Left kidney (tissue), 1 donor: ENCODE measurements at regions not wholly inside any gene's neighbourhood (a gene's known extent, or its start where the extent isn't known, plus 50 kb on each side); places are given as distances from the start of the nearest gene placed in this dataset.

ENCODE experiments used
- DNase-seq: peaks from one replicate; pipeline ENCODE4 v3.0.0-alpha.2; 2013

DNA sequence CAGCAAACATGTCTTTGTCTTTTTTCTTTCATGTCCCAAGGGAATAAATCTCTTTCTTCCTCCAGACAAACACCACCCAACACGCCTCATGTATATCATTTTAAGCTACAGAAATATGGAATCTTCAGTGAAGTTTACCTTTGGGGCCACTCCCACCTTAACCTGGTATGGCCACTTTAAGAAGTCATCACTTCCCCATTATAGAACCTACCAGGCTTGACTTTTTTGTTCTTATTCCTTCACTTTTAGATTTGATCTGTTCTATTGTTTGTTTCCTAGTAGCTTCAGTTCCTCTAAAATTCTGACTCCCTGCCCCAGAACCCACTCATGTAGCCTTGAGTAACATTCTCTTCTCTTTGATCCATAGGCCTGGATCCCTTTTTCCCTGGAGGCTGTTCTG is 226.3 kb downstream of the HLX start:
- DNase-seq = no peak

DNA sequence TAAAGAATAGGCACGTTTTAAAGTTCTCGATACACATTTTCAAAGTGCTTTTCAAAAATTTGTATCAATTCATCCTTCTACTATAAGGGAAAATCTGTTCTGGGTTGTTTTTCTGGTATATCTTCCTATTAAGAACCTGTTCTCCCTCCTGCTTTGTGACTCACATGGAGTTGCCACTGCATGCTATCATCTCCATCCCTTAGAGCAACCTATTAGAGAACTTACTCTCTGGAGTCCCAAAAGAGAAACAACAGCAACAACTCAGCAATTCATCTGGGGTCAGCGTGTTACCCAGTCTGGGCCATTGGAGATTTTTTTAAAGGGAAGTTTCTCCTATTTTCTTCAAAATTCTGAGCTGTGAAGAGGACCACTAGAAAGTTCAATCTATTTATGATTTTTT is 227.4 kb downstream of the HLX start:
- DNase-seq = no peak

DNA sequence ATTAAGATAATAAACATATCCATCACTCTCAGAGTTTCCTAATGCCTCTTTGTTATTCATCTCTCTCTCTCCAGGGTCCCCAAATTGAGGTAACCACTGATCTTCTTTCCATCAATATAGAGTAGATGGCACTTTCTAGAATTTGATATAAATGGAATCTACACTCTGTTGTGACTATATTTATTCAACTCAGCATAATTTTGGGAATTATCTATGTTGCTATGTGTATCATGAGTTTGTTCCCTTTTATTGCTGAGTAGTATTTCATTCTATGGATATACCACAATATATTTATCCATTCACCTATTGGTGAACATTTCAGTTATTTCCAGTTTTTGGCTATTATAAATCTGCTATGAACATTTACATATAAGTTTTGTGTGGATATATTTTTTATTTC is 230.7 kb downstream of the HLX start:
- no peak for DNase-seq

DNA sequence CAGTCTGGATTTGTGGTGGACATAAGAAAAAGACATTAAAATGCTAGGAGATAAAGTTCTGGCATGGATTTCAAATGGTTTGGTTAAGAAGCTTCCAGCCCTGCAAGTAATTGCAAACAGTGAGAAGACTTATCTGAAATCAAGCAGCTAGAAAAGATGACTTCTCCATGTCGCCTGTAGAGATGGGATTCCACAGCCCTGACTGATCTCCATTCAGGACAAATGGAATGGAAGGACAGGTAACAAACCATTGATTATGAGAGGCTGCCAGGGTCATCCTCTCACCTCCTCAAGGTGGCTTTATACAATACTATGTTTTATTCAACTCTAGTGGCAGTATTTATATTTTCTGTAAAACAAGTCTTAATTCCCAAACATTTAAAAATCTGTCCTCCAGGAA is 237.9 kb downstream of the HLX start:
- DNase-seq = no peak

DNA sequence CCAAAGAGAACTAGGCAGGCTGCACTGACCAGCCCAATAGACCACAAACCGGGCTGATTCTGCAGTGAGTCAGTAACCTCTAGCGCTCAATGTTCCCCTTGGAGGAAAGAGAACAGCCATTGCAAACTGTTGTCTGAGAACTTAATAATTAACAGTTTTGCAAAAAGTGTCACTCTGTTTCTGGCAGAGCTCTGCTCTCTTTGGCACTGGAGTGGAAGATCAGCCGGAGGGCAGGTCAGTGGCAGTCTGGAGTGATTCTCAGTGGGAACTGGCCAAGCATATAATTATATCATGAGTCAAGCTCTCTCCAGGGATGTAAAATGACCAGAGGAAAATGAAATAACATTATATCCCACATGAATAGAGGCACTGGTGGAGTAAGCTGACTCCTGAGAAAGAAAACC is 238.3 kb downstream of the HLX start:
- DNase-seq = no peak

DNA sequence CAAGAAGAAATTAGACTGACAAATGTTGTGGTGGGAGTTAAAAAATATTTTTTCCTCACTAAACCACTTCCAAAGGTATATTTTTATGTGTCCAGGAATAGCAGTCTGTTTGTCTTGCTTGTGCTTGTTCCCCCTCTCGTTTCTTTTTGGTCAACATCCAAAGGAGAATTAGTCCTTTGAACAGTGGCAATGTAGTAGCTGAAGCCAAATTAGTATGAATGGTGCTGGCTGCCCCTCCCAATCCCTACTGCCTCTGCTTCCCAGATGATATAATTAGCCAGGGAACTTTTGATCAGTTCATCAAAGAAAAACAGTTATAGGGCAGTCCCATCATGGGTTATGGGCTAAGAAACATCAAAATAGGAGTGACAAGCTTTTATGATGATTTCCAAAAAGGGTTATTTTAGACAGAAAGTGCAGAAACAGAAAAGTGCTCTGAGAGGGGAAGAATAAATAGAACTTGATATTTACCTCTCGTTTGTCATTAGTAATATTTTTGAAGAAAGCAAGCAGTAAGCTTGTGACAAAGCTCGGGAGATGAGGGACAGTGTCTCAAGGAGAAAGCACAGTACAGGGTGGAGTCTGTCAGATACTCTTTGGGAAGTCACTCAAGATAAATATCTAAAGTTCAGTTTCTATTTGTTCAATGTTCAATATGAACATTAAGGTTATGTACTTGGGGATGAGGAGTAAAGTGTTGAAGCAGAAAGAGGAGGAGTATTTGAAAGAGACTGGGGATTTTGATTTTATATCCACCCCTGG is 239.1 kb downstream of the HLX start:
- DNase-seq = no peak

DNA sequence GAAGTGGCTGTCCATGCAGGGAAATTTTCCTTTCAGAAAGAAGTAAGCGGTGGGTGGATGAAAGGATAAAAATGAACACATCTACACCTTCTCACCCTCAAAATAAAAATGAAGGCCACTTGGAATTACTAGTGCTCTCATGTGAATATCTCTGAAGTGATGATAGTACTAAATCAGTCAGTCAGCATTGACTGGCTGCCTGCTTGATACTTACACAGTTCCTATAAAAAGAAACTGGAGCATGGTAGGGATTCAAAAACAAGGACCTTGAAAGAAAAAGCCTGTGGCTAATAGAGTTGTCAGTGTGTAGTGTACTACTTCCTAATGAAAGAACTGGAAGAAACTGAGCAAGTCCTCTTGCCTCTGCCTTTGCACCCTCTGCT is 239.7 kb downstream of the HLX start:
- DNase-seq = no peak

DNA sequence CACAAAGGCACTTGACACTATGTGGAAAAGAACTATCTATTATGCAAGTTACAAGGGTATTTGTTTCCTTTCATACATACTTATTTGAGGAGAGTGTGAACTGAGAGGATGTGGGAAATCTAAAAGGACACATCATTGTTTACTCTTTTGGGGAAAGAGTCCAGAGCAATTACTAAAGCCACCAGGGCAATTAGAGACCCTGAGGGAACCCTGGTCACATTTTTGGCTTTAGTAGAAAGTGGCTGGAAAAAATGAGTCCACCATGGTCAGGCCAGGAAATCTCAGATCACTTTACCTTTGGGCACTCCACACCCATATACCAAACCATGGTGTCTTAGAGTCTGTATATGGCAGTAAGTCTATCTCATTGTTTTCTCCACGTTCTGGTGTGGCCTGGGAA is 243.3 kb downstream of the HLX start:
- no peak for DNase-seq

DNA sequence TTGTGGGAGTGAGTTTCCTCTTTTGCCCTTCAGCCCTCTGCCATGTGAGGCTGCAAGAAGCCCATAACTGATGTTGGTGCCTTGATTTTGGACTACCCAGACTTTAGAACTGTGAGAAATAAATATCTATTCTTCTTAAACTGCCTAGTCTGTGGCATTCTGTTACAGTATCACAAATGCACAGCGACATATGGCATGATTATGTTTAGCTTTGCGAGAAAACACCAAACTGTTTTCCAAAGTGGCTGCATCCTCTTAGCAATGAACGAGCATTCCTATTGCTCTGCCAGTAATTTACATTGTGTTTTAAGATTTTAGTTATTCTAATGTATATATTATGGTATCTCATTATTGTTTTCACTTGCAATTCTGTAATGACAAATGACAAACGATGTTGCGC is 246.7 kb downstream of the HLX start:
- DNase-seq = no peak

DNA sequence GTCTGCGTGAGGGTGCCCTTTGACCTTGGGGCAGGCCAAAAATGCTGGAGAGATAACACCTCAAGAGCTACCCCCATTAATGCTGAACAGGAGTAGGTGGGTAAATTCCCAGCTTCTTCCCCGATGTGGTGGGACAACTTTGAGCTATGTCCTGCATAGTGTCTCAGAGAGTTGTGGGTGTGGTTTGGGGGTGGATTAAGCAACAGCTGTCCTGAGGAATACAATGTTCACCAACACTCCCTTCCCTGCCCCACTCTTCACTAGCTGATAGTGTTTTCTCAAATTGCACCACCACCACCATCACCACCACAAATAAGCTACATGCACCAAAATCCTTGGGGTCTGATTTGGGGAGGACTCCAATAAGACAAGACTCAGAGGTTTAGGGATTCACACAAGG is 258.4 kb downstream of the HLX start:
- no peak for DNase-seq

DNA sequence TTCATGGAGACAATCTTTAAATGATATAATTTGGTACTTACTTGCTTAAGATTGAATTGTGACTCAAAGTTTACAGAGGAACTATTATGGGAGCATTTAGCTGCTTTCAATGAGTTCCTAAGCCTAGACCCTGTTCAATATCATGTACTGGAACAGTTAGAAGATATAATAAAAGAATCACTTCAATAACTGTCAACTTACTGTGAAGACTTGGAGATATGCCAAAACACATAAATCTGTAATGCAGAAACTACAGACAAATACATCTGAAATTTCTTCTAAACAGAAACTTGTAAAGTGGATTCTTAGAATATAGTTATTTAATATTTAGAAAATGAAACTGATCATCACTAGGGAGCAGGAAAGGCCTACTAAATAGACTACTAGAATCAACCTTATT is 259.3 kb downstream of the HLX start:
- no peak for DNase-seq

DNA sequence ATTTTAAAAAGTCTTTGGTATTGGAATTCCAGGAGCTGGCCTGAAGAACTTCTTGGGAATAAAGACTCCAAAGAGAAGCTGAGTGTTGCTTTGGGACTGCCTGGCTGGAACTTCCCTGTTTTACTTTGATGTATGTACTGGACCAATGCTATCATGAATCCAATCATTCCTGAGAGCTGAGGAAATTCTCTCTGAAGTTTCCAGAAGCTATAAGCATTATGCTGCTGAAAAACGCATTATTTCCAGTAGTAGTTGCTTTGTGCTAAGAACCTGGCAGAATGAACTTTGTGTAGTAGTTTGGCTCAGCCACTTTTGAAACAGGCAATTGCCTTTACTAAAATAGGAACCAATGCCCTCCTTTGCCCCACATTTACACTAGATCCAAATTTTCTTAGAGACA is 260.7 kb downstream of the HLX start:
- DNase-seq = no peak

DNA sequence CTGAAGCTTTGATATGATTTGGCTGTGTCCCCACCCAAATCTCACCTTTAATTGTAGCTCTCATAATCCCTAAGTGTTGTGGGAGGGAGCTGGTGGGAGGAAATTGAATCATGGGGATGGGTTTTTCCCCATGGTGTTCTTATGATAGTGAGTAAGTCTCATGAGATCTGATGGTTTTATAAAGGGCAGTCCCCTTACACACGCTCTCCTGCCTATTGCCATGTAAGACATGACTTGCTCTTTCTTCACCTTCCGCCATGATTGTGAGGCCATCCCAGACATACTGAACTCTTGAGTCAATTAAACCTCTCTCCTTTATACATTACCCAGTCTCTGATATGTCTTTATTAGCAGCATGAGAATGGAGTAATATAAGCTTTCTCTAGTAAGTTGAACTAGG is 261.9 kb downstream of the HLX start:
- DNase-seq = no peak

DNA sequence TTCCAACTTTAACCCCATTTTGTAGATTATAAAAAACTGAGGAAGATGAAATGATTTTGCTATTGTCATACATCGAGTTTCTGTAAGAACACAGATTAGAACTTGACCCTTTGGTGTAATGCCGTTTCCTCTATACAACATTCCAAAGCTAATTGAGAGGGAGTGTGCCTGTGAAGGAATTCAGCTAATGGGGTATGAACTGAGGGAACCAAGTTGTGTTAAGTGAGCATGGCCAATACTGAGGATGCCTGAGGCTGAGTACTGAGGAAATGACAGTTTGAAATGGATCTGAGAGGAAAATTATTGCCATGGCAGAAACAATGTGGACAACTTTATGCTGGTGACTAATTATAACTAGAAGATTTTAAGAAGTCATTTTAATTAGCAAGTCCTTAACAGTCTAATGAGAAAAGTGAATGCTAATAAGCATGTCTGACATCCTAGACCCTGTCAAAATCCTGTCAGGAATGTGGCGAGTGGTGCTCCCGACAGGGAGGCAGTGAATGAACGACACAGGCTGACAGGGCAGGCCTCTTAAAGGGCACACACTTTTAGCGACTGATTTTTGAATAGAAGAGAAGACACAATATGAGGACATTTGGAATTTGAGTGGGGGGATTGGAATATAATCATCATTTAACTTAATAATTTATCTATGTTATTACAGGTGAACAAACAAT is 262.5 kb downstream of the HLX start:
- no peak for DNase-seq

DNA sequence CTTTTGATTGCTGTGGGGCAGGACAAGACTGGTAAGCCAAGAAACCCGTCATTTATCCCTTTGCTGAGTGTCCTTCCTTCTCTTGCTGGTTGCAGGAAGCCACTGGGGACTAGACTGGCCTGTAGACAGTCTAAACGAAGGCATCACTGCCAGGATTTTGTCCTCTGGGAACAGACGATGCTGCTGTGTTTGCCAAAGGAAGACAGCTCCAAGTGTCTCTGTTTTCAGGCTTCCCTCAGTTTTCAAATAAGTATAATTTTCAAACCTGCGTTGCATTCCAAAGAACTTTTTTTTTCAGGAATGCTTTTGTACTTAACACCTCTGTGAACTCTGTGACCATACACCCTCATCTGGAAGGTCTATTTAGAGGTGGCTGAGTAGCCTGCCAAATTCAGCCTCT is 269.4 kb downstream of the HLX start:
- DNase-seq = no peak

DNA sequence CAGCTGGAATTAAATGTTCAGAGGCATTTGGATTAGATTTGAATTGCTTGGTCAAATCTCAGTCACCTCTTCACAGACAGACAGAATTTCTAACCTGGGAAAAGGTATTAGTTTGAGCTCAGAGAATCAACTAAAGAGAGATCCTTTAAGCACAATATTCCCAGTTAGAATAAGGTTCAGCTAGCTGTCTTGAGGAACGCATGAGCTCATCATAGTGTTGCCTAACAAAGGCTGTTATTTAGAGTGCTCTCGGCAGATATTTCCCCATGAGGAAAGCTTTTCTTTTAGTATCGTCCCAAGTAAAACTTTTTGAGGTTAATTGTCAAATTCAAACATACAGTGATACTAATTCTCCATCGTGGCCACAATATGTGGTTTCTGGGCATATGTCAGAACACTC is 269.9 kb downstream of the HLX start:
- DNase-seq = no peak

DNA sequence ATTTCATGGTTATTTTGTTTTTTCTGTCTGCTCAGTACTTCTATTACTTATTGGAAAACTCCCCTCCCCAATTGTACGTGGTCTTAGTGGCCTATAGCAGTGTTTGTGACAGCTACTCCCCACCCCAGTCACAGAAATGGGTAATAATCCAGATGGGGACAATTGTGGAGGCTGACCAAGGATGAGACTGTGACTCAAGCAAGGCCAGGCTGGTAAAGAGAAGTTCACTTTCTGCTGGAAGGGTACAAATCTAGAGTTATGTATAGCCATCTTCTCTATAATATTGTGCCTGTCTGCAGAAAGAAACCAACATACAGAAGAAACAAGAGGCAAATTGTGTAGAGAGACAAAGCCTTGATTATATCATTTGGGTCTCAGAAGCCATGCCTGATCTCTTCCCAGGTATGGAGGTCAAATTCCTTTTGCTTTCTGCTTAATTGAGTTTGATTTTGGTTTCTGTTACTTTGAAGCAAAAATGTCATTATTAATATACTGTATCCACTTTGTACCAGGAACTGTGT is 270.4 kb downstream of the HLX start:
- no peak for DNase-seq

DNA sequence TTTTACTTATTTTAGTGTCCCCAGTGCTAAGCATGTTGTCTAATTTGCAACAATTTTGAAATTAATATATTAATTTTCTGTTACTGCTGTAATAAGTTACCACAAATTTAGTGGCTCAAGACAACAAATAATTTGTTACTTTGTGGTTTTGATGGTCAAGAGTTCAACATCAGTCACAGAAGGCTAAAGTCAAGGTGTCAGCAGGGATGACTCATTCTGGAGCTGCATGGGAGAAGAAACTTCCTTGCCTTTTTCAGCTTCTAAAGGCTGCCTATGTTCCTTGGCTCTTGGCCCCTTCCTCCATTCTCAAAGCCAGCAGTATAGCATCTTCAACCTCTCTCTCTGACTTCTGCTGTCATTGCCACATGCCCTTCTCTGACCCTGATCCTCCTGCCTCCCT is 271.8 kb downstream of the HLX start:
- no peak for DNase-seq

DNA sequence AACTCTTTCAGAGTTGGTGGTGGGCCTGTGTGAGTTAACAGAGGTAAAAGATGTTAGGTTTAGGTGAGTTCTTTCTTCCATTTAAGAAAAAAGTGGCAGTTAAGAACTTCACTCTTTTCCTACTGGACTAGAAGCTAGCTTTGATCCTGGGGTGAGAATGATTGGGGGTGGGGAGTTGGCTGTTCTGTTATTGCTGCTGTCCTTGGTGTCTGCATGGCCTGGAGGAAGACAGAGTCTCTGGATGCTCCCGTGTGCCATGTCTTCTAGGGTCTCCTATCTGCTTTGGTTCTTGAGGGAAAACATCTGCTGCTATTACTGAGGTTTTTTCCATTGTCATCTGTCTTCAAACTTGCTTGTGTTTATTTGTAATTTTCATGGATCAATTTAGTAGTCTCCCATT is 275.7 kb downstream of the HLX start:
- no peak for DNase-seq

DNA sequence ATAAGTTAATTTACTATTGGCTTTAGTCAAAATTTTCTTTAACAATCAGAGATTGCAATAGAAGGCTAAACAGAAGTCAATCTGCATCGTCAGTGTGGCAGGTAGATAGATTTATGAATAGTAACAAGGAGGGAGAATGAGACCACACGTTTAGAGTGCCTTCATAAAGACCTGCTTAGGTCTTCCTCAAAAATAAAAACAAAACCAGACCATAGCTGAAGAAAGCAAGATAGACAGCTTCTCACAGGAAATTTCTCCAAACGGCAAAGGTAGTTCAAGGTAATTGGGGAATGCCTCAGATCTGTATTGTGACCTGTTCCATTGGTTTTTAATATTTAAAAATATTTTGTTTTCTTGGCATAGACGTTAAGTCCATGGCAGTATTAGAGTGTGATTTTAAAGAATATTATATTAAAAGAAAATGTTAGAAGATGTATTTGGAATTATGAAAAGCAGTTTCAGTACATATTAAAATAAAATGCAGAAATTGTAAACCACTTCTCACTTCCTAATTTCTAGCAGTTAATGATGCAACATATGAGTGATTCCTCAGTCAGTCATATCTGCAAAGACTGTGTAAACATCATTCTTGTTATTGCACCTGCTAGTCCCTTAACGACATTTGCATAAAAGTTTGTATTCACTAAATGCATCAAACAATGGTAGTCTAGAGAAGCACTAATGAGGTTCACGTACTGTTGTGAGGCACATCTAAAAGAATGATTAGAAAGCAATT is 278.0 kb downstream of the HLX start:
- no peak for DNase-seq

DNA sequence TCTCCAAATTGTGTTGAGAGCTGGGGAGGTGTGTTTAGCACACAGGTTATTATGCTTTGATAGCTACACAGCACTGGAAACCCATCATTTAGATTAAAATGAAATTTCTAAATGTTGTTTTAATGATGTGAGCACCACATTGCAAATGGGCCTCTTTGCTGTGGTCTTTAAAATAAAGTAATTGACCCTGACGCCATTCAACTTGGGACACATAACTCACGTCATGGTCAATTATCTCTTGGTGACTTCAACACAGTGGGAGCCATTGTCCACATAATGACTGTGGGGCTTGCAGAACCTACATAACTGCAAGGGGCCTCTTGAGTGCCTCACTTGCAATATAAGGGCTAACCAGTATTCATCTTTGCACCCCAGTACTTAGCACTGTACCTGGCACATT is 280.4 kb downstream of the HLX start:
- no peak for DNase-seq

DNA sequence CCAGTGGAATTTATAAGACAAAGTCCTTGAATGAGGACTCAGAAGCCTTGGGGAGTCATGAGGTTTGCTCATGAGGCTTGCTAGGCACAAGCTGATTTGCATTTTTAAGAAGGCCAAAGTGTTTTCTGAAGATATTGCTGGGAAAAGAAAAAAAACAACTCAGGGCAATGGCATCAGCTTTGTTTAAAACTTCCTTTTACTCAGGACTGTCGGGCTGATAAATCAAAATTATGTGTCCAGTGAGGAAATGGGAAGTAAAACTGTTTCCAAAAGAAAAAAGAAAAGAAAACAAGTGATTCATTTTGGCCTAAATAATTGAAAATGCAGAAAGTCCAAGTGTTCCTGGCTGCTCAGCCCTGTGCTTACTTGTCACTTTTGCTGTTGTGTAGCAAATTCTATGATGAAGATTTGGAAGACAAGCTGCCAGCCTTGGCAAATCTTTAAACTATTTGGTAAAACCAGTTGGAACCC is 282.4 kb downstream of the HLX start:
- no peak for DNase-seq

DNA sequence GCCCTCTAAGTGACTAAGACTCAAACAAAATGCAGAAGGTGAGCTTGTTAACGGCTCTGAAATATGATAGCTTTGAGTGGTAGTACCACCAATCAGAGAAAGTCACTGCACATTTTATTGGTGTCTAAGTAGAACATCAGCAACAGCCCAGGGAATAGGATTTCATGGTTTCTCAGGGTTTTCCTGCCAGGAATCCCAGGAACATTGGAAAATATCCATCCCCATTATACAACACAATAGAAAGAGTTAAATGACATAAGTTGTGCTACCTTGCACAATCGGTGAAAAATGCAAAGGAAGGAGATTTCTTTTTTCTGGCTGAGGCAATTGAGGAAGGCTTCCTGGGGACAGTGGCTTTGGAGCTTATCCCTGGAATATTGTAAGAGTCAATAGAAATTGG is 283.1 kb downstream of the HLX start:
- DNase-seq = no peak
